ENCODE measurements at regions not wholly inside any gene's neighbourhood (a gene's known extent, or its start where the extent isn't known, plus 50 kb on each side); places are given as distances from the start of the nearest gene placed in this dataset.

- no peak for DNase-seq
These were observed 326.4 kb downstream of the SLITRK2 start for GRCh38 chrX:146144039-146144438.

- no peak for DNase-seq
These were observed 336.6 kb downstream of the SLITRK2 start for GRCh38 chrX:146154191-146154590.

GRCh38 chrX:146160443-146161203 is 343.0 kb downstream of the SLITRK2 start:
- no peak for DNase-seq

GRCh38 chrX:146173742-146174141 is 356.1 kb downstream of the SLITRK2 start:
- DNase-seq = no peak

GRCh38 chrX:146181858-146182257 is 364.2 kb downstream of the SLITRK2 start:
- no peak for DNase-seq

GRCh38 chrX:146186540-146186939 is 368.9 kb downstream of the SLITRK2 start:
- no peak for DNase-seq

- no peak for DNase-seq
These were observed 371.7 kb downstream of the SLITRK2 start for GRCh38 chrX:146189371-146189770.

GRCh38 chrX:146208821-146209220 is 391.2 kb downstream of the SLITRK2 start:
- DNase-seq = no peak

GRCh38 chrX:146224442-146224841 is 406.8 kb downstream of the SLITRK2 start:
- DNase-seq = no peak

- no peak for DNase-seq
These were observed 420.5 kb downstream of the SLITRK2 start for GRCh38 chrX:146238173-146238572.

GRCh38 chrX:146241902-146242301 is 424.3 kb downstream of the SLITRK2 start:
- no peak for DNase-seq

- DNase-seq = no peak
These were observed 425.4 kb downstream of the SLITRK2 start for GRCh38 chrX:146243041-146243440.

- DNase-seq = no peak
These were observed 441.6 kb downstream of the SLITRK2 start for GRCh38 chrX:146259207-146259606.

- no peak for DNase-seq
These were observed 447.2 kb downstream of the SLITRK2 start for GRCh38 chrX:146264763-146265375.

GRCh38 chrX:146278381-146278780 is 460.8 kb downstream of the SLITRK2 start:
- DNase-seq = no peak

Data from hypothalamus (tissue), 51 donors.